HG03108 (cell line): ENCODE measurements at regions not wholly inside any gene's neighbourhood (a gene's known extent, or its start where the extent isn't known, plus 50 kb on each side); places are given as distances from the start of the nearest gene placed in this dataset.
"Not testable (repeated sequence)": the region's sequence is repeated elsewhere in the genome, so short reads cannot be mapped to it uniquely, and the experiment has no call there.

ENCODE experiments used
- ATAC-seq: cut with Tn5 transposase; IDR thresholded peaks from one replicate; pipeline ENCODE4 v1.9.1; 2021; ENCODE audit warnings: moderate library complexity; ENCODE audit not compliant: unreplicated experiment

DNA sequence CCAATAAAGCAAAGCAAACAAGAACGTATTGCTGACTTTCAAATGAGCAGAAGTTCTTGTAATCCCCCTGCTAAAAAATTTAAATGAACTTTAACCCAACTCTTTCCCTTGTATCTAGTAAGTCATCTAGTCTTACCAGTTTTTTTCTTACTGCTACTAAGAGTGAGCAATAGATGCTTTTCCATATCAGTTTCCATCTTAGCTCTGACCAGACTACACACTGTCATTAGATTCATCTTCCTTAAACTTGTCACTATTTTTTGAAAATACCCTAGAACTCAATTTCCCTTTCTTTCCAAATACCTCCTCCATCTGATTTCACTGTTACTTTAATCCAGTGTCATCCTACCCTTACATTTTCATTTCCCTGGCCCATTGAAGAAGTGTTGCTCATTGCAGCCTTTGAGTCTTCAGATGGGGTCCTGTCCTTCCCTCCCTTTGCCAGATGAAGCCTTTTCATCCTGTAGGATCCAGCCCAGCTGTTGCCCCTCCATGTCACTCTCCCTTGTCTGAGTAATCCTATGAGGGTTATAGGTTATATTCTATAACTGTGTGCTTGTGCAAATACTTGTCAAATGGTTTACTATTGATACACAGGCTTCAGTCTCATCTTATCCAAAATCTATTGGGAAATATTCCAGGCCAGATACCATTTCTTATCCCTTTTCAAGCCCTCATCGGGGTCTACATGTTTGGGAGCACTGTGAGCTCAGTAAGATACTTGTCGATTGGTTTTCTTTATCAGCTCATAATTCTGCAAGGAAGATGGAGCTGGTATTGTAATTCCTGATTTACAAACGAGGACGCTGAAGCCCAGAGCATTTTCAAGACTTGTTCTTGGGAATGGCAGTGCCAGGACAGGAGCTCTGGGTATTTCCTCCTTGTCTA, 51.5 kb upstream of the ITGB1 start:
- ATAC-seq = no peak

DNA sequence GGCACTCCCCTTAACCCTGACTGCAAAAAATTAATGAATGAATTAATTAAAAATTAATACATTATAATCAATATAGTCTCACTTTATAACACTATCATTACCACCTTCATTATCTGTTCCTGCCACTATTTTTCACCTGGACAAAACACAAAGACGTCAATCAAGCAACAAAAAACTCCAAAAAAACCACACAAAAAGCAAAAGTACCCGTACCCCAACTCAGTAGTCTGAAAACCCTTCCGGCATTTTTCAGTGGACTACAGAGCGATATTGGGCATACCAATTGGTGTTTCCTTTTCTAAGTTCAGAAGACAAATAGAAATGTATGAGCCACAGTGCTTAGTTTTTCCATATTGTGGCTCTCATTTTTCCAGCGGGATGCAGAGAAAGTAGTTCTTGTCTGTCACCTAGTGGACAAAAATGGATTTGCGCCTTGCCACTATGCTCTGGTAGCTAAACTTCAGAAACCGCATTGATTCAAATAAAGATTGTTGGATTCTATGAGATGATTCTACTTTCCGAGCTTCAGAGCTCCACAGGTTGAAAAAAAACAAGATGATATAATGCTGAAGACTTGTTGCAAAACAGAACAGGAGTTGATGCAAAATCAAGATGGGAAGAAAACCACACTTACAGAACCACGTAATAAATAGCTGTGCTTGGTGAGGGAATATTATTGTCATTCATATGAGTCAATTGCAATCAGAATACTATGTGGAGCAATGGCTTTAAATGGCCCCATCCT, 50.6 kb upstream of the ITGB1 start:
- no peak for ATAC-seq

DNA sequence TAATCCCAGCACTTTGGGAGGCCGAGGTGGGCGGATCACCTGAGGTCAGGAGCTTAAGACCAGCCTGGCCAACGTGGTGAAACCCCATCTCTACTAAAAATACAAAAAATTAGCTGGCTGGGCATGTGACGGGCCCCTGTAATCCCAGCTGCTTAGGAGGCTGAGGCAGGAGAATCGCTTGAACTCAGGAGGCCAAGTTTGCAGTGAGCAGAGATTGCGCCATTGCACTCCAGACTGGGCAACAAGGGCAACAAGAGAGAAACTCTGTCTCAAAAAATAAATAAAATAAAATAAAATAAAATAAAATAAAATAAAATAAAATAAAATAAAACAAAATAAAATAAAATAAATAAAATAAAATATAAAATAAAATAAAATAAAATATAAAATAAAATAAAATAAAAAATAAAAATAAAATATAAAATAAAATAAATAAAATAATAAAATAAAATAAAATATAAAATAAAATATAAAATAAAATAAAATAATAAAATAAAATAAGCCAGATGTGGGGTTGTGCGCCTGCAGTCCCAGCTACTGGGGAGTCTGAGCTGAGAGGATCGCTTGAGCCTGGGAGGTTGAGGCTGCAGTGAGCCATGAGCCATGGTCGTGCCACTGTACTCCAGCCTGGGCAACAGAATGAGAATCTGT, 49.8 kb upstream of the ITGB1 start:
- ATAC-seq = not testable (repeated sequence)
